Peyer's patch (tissue), 4 donors: ENCODE measurements at regions not wholly inside any gene's neighbourhood (a gene's known extent, or its start where the extent isn't known, plus 50 kb on each side); places are given as distances from the start of the nearest gene placed in this dataset.
"Not testable (repeated sequence)": the region's sequence is repeated elsewhere in the genome, so short reads cannot be mapped to it uniquely, and the experiment has no call there.

Experiments
- POLR2A ChIP-seq, 2 donors: fragments of 450-650 bp; IDR thresholded peaks; one replicate each; pipeline ENCODE4 v1.5.1; 2017; ENCODE audit warnings: antibody characterized with exemption in 2 of 2, mild to moderate bottlenecking in 2 of 2, moderate library complexity in 2 of 2
- TF ChIP-seq, protein P1 (sequence below), 6 experiments: fragments of 450-650 bp in 4 of 6; fragments of 200-600 bp in 2 of 6; sonication (generic) in 1 of 6; IDR thresholded peaks; one replicate each; pipeline ENCODE4 v1.5.1; 2017 to 2019; ENCODE audit warnings: antibody characterized with exemption in 6 of 6, mild to moderate bottlenecking in 3 of 6, moderate library complexity in 1 of 6

DNA sequence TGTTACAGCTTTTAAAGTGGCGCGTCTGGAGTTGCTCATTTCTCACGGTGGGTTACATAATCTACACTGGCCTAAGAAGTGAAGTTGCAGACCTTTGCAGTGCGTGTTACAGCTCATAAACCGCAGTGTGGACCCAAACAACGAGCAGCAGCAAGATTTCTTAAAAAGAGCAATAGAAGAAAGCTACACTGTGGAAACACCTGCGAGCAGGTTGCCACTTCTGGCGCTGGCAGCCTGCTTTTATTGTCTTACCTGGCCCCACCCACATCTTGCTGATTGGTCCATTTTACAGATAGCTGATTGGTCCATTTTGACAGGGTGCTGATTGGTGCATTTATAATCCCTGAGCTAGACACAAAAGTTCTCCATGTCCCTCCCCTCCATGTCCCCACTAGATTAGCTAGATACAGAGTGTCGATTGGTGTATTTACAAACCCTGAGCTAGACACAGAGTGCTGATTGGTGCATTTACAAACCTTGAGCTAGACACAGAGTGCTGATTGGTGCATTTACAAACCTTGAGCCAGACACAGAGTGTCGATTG, 462.9 kb upstream of the JARID2 start:
- TF ChIP-seq POLR2A (IDR thresholded peaks at IDR 0.05): not testable (repeated sequence)
- TF ChIP-seq, protein P1, sequence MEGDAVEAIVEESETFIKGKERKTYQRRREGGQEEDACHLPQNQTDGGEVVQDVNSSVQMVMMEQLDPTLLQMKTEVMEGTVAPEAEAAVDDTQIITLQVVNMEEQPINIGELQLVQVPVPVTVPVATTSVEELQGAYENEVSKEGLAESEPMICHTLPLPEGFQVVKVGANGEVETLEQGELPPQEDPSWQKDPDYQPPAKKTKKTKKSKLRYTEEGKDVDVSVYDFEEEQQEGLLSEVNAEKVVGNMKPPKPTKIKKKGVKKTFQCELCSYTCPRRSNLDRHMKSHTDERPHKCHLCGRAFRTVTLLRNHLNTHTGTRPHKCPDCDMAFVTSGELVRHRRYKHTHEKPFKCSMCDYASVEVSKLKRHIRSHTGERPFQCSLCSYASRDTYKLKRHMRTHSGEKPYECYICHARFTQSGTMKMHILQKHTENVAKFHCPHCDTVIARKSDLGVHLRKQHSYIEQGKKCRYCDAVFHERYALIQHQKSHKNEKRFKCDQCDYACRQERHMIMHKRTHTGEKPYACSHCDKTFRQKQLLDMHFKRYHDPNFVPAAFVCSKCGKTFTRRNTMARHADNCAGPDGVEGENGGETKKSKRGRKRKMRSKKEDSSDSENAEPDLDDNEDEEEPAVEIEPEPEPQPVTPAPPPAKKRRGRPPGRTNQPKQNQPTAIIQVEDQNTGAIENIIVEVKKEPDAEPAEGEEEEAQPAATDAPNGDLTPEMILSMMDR (IDR thresholded peaks at IDR 0.05): not testable (repeated sequence)
